M059J (cell line): ENCODE measurements at regions not wholly inside any gene's neighbourhood (a gene's known extent, or its start where the extent isn't known, plus 50 kb on each side); places are given as distances from the start of the nearest gene placed in this dataset.

ENCODE experiments used
- DNase-seq: peaks from one replicate; pipeline ENCODE4 v3.0.0-alpha.2; 2012; ENCODE audit warnings: low read depth

DNA sequence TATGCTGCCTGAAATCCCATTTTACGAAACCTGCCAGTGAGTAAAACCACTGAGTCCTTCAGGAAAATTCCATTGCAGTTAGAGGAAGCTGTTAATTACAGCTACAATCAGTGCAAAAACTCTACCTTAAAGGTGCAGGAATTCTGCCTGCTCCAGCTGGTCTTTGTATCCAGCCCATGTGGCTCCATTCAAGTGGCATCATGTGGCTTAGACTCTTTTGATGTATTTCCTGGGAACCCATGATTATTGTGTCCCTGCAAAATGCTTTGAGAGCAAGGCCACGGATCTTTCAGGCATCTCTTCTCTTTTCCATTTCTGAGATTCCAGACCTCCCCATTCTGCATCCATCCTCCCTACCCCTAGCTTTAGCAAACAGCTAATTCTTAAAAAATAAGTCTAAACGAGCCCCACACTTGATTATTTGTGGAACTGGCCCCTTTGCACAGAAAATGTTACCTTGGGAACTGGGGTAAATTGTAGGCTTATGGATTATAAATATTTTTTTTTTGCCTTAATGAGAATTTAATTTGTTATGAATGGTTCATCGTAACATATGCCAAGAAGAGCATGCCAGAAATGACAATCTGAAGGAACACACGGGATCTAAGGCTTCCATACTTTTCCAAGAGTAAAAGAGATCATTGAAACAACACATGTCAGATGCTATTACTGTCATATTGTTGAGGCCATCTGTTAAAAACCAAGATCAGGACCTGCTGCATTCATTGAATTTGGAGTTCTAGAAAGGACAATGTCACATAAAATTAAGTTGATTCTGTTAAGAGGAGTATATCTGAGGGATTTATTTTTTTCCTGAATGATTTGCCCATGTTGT is 144.6 kb downstream of the TPH2 start:
- DNase-seq: no peak

DNA sequence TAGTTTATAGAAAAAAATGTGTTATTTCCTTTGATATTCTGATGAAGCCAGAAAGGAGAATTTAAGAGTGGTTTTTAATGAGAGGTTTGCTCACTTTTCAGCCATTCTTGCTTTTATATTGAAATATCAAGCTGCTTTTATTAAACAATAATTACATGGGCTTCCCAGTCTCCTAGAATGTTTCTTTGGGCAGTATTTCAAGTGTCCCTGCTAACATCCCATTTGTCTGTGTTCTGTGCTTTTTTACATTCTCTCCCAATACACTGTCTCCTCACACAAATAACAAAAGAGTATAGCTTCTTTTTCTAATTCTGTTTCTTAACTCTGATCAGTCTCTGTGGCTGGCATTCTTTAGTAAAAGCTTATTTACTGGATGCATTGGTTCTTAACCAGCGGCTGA is 145.4 kb downstream of the TPH2 start:
- no peak for DNase-seq

DNA sequence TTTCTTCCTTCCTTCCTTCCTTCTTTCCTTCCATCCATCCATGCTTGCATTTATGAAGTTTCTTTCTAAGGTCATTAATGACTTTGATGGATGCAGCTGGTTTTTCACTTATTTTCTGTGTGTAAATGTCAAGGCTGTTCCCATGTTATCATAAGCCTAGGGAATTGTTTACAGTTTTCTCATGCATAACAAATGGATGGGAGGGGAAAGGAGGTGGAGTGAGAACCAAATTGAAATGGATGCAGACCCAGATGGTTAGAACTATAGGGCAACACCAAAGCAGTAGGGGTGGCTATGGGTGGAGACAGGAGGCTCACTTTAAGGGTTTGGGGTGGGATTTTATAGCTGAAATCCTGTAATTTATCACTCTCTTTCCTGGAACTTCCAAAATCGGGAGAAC is 146.2 kb downstream of the TPH2 start:
- no peak for DNase-seq

DNA sequence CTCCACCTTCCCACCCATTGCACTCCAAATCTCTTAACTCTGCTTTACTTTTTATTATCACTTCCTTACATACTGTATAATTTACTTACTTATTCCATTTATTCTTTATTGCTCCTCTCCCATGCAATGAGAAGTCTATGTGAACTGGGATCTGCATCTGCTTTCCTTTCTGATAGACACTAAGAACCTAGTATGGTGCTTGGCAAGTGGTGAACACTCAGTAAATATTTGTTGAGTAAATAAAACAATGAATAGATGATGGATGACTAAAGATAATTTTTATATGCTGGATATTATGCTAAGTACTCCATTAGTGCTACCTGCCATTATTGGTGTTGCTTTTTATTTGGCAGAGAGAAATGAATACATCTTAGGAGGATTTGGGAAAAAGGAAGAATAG is 151.0 kb downstream of the TPH2 start:
- DNase-seq: no peak

DNA sequence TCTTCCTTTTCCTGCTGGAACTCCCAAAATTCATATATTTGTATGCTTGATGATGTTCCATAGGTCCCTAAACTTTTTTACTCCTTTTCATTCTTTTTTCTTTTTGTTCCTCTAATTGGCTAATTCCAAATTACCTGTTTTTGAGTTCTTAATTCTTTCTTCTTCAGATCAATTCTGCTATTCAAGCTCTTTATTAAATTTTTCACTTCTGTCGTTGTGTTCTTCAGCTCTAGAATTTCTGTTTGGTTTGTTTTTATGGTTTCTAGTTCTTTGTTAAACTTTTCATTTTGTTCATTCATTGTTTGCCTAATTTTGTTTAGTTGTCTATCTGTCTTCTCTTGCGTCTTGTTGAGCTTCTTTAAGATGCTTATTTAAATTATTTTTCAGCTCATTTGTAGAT is 154.8 kb downstream of the TPH2 start:
- no peak for DNase-seq

DNA sequence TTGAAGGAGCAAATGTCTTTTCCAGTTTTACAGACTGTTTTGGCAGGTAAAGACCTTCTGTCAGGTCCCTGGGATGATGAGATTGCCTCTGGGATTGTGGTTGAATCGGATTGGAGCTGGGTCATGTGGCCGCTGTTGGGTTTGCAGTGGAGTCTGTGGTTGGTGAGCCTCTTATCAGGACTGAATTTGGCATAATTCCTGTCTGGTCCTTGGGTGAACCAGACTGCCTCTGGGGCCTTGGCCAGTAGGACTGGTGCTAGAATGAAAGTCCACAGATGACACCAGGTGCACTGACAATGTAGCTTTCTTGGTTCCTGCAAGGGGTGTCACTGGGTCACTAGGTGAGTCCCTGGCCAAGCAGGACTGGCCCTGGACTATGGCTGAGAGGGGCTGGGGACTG is 155.3 kb downstream of the TPH2 start:
- DNase-seq: no peak

DNA sequence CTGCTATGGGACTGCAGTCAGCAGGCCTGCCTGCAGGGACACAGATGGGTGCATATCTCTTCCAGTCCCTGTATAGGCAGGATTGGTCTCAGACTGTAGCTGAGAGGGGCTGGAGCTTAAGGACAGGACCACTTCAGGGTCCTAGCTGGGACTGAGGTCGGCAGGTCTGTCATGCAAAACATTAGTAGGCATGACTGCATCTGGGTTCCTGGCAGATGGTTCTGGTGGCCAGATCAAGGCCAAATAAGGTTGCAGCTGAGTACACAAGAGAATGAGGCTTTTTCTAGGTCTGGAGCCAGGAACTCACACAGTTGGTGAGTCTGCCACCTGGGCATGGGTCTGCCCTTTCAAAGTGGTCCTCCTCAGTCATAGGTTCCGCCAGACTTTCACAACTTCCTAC is 155.8 kb downstream of the TPH2 start:
- DNase-seq: no peak

DNA sequence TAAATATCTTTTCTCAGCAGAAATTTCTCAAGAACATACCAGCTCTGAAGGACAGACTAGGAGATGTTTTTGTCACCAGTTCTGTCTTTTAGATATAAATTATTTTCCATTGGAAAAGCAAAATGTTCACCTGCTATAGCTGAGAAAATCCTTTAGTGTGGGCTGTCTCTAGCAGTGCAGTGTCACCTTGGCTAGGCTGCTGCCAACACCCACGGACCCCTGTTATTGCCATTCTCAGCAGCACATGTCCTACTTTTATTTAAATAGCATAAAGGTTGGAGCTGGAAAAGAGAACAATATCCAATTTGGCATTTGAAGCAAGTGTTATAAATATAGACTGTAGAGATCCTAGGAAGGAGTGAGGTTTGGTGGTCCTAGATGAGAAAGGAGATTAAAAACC is 156.4 kb downstream of the TPH2 start:
- no peak for DNase-seq

DNA sequence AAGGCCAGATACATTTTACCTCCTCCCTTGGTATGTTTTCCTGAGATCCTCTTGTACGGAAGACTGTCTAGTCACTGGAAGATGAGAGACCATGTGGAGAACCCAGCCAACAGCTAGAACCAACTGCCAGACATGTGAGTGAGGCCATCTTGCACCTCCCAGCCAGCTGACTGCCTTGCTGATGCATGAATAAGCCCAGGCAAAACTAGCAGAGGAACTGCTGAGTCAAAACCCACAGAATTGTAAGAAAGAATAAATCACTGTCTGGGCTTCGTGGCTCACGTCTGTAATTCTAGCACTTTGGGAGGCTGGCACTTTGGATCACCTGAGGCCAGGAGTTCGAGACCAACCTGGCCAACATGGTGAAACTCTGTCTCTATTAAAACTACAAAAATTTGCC is 160.0 kb downstream of the TPH2 start:
- peak; percentile 19 for DNase-seq

DNA sequence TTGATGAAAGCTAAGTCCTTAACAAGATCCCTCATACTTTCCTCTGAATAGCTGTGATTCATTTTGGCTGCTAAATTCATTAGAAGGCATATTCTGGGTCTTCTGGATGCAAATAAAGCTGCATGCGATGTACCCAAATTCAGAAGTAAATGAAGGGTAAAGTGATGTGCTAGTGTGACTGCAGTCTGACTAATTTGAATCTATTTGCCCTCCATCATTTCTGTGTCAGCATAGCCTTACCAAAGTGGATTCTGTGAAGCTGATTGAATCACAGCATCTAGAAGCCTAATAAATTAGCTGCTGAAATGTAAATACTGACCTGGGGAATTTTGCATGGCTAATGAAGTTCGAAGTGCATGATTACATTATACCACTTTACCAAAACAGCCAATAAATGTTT is 162.2 kb downstream of the TPH2 start:
- DNase-seq: no peak

DNA sequence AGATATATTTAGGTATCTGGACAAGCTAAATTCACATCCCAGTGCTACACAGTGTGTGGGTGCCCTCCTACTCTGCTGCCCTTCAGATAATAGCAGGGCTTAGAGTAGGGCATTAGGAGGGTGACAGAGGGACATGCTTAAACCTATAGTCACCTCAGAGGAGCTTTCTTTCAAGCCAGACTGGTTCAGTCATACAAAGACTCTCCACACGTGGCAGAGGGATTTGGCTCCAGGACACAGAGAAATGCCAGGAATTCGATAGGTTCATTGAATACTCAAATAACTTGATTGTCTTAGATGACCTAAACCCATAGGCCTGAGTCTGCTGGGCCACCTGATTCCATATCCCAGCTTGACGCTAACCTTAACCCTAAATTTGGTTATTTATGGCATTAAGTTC is 163.5 kb downstream of the TPH2 start:
- DNase-seq: no peak

DNA sequence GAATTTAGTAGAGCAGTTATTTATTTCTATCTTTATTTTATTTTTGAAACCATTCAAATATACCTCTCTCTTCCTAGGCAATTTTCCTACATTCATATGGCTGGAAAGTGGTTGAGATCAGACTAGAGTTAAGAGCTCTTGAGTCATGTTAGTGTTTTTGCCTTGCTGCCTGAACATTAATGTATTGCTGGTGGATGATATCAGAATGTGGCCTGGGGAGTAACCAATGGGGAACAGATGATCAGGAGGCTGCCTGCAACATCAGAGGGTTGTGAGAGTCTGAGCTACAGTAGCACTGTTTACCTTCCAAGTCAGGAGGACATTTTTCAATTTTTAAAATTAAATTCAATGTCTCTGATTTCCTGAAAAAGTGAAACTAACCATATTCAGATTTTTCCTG is 166.3 kb upstream of the TRHDE start:
- DNase-seq: no peak

DNA sequence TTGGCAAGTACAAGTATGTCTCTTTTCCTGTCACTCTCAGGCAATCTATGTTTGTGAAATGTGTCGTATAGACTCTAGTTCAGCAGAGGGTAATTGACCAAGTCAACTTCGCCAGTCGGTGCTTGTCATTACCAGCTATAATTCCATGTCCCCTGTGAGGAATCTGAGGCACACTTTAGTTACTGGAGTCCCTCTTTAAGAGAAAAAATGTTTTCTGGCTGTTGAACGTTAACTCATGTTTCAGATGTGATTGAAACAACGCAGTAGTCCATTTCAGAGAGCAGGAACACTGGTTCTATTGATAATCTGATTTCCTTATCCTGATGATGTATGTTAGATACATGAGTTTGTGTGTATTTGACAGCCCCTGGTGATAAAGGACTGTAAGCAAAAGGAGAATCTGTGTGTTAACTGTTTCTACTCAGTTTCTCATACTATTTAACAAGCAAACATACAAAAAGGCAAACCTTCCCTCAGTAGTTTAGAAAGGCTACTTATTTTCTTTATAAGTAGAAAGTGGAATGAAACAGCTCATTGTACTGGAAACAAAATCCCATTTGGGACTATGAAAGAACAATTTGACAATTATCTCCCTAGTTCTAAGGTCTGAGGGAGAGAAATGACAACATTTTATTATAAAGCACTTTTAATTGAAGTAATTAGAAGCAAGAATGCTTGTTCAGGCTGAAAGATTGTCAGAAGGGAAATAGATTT is 161.1 kb upstream of the TRHDE start:
- DNase-seq: no peak

DNA sequence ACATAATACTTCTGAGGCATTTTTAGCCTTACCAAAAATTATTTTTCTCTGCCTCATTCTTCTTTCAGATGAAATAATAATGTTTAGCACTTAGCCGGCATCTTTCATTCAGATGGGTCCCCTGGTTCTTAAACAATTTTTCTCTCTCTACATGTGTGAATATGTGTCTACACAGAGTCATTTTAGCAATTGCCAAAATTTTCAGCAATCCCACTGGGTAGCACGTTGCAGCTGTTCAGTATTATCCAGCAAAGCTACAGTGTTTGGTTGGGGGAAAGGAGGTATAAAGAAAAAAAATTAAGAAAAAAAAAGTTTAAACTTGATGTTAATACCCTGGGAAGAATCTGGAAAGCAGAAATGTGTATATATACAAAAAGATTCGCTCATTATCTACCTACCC is 160.5 kb upstream of the TRHDE start:
- DNase-seq: no peak

DNA sequence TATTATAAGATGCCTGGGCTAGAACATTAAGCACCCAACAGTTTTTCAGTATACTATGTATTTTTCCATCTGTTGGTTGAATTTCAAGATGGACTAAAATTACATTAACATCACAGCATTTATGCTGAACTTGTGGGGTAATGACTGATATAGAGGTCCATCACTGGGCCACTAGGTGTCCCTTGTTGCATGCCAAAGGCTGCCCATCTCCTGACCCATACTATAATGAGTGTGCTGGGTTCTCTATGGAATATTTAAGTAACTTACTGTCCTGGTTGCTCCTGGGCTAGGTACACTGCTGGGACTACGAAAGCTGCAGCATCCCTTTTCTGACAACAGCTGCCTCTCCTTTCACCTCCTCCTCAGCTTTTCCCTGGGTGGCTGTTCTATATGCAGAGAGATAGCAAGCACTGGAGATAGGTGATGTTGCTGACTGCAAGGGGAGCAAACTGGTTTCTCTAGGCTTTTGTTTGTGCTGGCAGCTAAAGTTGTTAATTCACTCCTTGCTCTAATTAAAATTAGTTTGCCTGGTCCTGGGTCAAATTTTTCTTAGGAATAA is 138.6 kb upstream of the TRHDE start:
- DNase-seq: no peak

DNA sequence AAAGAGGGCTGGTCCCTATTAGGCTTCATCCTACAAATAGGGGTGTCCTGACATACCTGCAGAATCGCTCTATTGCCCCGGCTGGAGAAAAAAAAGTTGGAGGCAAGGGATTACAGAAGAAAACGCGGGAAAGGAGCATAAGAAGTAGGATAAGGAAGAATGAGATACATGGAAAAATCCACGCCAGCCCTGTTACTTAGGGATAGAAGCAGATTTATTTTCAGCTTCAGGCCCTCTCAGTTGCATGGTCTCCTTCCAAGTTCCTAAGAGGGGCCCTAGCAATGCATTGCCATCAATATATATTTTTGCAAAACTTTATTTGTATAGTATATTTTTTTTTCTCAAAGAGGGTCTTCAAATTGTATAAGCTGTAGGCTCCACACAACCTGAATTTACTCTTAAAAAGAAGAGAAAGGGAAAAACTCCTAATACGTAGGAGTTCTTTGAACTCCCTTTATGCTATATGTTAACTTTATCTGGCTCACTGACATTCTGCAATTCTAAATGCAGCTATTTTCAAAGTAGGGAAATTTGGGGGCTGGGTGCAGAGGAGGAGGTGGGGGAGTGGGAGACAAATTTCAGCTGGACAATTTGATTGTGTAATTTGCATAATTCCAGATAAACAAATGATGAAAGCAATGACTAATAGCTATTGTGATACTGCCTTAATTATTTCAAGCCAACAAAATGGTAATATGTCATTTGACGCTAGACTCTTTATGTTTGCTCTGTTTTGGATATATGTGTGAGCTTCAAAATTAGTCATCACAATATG is 137.7 kb upstream of the TRHDE start:
- no peak for DNase-seq

DNA sequence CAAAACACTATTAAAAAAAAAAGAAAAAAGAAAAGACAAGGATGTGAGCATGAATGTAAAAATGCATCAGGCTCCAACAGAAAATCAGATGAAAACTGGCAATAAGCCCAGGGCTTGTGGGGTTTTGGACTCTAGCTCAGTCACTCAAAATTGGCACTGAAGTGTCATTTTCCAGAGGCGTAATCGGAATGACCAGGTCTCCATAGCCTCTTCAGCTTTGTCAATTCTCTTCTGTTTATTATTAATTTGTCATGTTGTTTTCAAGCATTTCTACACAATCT is 137.2 kb upstream of the TRHDE start:
- DNase-seq: peak; percentile 26

DNA sequence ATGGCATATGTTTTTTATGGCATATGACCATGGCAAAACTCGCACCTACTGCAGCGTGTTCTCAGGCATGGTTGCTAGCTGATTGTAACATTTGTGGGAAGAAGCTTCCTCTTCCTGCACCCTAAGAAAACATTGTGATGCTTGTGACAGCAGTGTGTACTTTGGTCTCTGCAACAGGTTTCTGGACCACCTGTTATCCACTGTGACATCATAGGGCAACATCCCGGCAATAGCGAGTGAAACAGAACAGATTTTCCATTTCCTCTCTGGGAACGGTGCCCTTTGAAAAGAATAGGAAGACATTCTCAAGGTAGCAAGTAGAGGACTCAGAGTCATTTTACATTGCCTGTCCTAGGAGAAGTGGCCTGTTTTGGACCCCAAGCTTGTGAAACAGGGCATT is 135.4 kb upstream of the TRHDE start:
- DNase-seq: no peak

DNA sequence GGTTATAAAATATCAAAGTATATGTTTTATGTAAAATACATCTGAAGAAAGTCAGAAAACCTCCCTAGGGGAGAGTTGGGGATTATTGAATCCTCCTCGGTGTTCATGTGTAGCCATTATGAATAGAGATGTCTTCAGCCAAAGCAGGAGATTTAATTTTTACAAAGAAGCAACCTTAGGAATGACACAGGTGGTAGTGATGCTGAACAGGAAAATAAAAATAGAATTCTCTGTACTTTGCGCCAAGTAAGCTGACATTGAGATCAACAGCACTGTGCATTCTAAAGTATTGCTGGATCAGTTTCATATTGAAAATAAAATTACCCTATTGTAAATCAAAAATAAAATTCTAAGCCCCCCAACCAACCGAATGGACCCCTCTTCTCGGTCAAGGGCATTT is 132.8 kb upstream of the TRHDE start:
- DNase-seq: no peak

DNA sequence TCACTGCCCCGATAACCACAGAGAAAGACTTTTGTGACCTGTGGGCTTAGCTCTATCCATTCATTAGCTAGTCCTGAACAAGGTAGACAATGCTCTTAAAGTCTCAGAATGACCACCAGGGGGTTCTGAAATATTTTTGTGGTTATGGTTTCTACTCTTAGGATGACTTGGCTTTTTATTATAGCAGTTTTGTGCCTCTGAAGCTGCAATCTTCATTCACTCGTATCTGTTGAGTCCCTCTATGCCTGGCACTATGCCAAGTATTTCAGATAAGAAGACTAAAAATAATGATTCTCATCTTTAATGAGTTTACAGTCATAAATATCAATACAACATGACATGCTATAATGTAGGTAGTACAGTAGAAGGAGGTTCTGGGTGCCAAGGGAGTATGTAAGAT is 130.8 kb upstream of the TRHDE start:
- DNase-seq: peak; percentile 5

DNA sequence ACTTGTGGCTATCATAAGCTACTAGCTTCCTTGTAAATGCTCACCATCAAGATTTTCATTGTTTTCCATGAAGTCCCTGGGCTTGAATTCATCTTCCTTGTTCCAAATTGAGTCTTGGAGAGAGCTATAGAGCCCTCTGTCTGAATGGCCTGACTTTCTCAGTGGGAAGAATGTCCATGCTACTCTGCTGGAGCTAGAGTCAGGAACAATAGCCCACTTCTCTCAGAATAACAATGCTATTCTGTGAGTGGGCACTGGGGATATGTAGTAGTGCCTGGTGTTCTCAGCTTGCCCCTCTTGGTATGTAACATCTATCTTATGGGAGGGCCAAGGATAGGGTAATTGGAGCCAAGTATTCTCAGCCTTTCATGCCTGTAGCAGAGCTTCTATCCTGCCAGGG is 127.6 kb upstream of the TRHDE start:
- DNase-seq: no peak

DNA sequence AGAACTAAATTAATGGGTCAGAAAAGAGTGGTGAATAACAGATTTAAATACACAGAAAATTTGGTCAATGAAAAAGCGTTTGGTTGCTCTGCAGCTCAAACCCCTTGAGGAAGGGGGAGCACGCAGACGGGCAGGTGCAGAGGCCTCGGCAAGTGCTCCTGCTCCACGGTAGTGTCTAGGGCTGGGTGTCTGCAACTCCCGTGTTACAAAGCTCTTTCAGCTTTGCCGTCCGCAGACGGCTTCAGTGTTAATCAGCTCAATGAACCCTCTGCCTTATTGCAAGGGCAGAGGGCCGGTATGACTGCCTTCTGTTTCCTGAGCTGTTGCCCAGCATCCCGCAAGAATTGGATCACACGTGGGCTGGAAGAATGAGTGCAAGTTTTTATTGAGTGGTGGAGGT is 125.7 kb upstream of the TRHDE start:
- no peak for DNase-seq

DNA sequence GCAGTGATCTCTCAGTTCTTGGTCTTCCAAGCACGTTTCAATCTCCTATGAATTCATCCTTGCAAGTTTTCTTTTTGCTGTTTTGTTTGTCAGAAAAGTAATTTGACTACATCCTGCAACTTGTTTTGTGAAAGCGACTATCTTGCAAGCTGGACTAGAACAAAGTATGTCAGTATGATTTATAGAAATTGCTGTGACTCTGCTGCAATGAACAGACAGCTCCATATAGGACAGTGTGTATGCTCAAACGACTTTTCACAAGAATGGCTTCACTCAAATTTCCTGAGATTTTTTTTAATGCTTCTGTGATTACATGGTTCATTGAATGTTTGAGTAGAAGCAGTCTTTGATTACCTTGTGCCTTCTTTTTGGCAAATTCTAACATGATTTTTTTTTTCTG is 123.5 kb upstream of the TRHDE start:
- no peak for DNase-seq
